ENCODE measurements at regions not wholly inside any gene's neighbourhood (a gene's known extent, or its start where the extent isn't known, plus 50 kb on each side); places are given as distances from the start of the nearest gene placed in this dataset.

- no peaks in the 10 kb centered on the region for H3K9me3 Mint-ChIP-seq
- no CpG with 5 or more reads among the region's 3 CpGs for WGBS (ENCODE audit: extremely low coverage, insufficient read length, low lambda C conversion rate)
- no peaks in the 10 kb centered on the region for H3K36me3 Mint-ChIP-seq (ENCODE audit: insufficient read depth in 1 of 3, low read depth in 3 of 3)
Observed at GRCh38 chr5:30839956-30840355, 353.5 kb upstream of the CDH6 start.

More at GRCh38 chr5:30839956-30840355, 353.5 kb upstream of the CDH6 start:
- H3K9ac ChIP-seq (ENCODE audit: extremely low read depth, insufficient read length, low read length) = no peak overlapping the region
- H3K27me3 ChIP-seq (ENCODE audit: insufficient read depth, low read length) = no peaks in the 10 kb centered on the region
- H3K4me3 Mint-ChIP-seq = no peak overlapping the region
- H3K27ac Mint-ChIP-seq = no peak overlapping the region
- no peak overlapping the region for H2BK5ac ChIP-seq (ENCODE audit: insufficient read length, low read length)
- no peak overlapping the region for H2AK5ac ChIP-seq (ENCODE audit: insufficient read length, low read length)
- no peaks in the 10 kb centered on the region for H3K23me2 ChIP-seq (ENCODE audit: insufficient read length, low read depth, low read length, poor library complexity, severe bottlenecking)
- no peaks in the 10 kb centered on the region for H3K4me1 ChIP-seq (ENCODE audit: insufficient read depth, low read length)
- H3K79me2 ChIP-seq (ENCODE audit: insufficient read depth, low read length) = no peaks in the 10 kb centered on the region
- H3K56ac ChIP-seq (ENCODE audit: insufficient read length, low read depth, low read length) = no peak overlapping the region
- DNase-seq = no peak
- H4K20me1 ChIP-seq (ENCODE audit: control insufficient read depth, insufficient read depth, insufficient read length) = no peaks in the 10 kb centered on the region
- H3K18ac ChIP-seq (ENCODE audit: insufficient read length, low read depth, low read length) = no peak overlapping the region
- H3K4ac ChIP-seq (ENCODE audit: low read depth, low read length) = no peak overlapping the region
- no peaks in the 10 kb centered on the region for H3K79me1 ChIP-seq (ENCODE audit: insufficient read depth, low read depth, low read length, poor library complexity, severe bottlenecking)
- no peak overlapping the region for H3K27ac ChIP-seq (ENCODE audit: insufficient read length, low read depth, low read length)
- no peak overlapping the region for H4K5ac ChIP-seq (ENCODE audit: insufficient read length, low read depth, low read length)
- H2BK15ac ChIP-seq (ENCODE audit: low read depth, low read length) = no peak overlapping the region
- no peak overlapping the region for H4K8ac ChIP-seq (replicated peaks; ENCODE audit: insufficient read length, low read depth, low read length)
- H3T11ph ChIP-seq (ENCODE audit: low read length) = no peak overlapping the region
- H4K91ac ChIP-seq (ENCODE audit: insufficient read length, low read depth, low read length) = no peak overlapping the region
- H3K4me1 Mint-ChIP-seq = peaks cover 4 to 5% of the 10 kb centered on the region in 2 experiments
- no peaks in the 10 kb centered on the region for H3K9me3 ChIP-seq (ENCODE audit: control insufficient read depth, low read depth, low read length)
- H3K23ac ChIP-seq (ENCODE audit: insufficient read length, low read depth, low read length) = no peak overlapping the region
- no peak overlapping the region for H3K4me2 ChIP-seq (ENCODE audit: insufficient read depth, insufficient read length, low read length)
- no peaks in the 10 kb centered on the region for H3K27me3 Mint-ChIP-seq (ENCODE audit: low read depth)
- no peak overlapping the region for H3K14ac ChIP-seq (ENCODE audit: insufficient read depth, low read length)
- no peak overlapping the region for H2BK12ac ChIP-seq (ENCODE audit: insufficient read length, low read depth, low read length)
- H2BK120ac ChIP-seq (ENCODE audit: low read depth, low read length, poor library complexity, severe bottlenecking) = no peak overlapping the region
- H2AFZ ChIP-seq (ENCODE audit: low read length) = no peak overlapping the region
- no peak overlapping the region for H2BK20ac ChIP-seq (ENCODE audit: low read depth, low read length, poor library complexity, severe bottlenecking)
- TF ChIP-seq, protein P1, sequence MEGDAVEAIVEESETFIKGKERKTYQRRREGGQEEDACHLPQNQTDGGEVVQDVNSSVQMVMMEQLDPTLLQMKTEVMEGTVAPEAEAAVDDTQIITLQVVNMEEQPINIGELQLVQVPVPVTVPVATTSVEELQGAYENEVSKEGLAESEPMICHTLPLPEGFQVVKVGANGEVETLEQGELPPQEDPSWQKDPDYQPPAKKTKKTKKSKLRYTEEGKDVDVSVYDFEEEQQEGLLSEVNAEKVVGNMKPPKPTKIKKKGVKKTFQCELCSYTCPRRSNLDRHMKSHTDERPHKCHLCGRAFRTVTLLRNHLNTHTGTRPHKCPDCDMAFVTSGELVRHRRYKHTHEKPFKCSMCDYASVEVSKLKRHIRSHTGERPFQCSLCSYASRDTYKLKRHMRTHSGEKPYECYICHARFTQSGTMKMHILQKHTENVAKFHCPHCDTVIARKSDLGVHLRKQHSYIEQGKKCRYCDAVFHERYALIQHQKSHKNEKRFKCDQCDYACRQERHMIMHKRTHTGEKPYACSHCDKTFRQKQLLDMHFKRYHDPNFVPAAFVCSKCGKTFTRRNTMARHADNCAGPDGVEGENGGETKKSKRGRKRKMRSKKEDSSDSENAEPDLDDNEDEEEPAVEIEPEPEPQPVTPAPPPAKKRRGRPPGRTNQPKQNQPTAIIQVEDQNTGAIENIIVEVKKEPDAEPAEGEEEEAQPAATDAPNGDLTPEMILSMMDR (conservative IDR thresholded peaks at IDR 0.05) = no peak

All from H9 (cell line).